ENCODE measurements at regions not wholly inside any gene's neighbourhood (a gene's known extent, or its start where the extent isn't known, plus 50 kb on each side); places are given as distances from the start of the nearest gene placed in this dataset.

DNA sequence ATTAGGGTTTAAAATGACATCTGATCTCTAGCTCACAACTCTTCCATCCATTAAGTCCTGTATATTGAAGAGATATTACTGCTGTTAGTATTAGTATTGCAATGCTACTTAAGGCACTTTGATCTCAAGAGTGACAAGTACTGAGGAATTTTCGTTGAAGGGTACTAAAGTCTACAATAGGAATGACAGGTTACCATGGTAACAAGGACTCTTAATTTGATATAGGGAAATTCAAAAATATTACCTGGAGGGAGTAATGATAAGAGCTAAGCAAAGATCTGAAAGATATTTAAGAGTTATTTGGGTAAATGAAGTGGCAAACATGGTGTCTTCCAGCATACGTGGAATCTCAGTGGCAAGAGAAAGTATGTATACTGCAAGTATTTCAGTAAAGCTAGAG lies 518.0 kb upstream of the SLC35B3 start:
- TF ChIP-seq, protein P1, sequence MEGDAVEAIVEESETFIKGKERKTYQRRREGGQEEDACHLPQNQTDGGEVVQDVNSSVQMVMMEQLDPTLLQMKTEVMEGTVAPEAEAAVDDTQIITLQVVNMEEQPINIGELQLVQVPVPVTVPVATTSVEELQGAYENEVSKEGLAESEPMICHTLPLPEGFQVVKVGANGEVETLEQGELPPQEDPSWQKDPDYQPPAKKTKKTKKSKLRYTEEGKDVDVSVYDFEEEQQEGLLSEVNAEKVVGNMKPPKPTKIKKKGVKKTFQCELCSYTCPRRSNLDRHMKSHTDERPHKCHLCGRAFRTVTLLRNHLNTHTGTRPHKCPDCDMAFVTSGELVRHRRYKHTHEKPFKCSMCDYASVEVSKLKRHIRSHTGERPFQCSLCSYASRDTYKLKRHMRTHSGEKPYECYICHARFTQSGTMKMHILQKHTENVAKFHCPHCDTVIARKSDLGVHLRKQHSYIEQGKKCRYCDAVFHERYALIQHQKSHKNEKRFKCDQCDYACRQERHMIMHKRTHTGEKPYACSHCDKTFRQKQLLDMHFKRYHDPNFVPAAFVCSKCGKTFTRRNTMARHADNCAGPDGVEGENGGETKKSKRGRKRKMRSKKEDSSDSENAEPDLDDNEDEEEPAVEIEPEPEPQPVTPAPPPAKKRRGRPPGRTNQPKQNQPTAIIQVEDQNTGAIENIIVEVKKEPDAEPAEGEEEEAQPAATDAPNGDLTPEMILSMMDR (IDR thresholded peaks at IDR 0.05; ENCODE audit: unreplicated experiment in 3 of 3), result no peak
- no peaks in the 10 kb centered on the region for H3K36me3 Mint-ChIP-seq (ENCODE audit: low read depth)
- H3K27ac Mint-ChIP-seq, result no peak overlapping the region
- no peaks in the 10 kb centered on the region for H3K4me1 Mint-ChIP-seq
- H3K27me3 Mint-ChIP-seq (ENCODE audit: low read depth), result no peaks in the 10 kb centered on the region
- no peak overlapping the region for H3K4me3 Mint-ChIP-seq
- no peaks in the 10 kb centered on the region for H3K9me3 Mint-ChIP-seq

DNA sequence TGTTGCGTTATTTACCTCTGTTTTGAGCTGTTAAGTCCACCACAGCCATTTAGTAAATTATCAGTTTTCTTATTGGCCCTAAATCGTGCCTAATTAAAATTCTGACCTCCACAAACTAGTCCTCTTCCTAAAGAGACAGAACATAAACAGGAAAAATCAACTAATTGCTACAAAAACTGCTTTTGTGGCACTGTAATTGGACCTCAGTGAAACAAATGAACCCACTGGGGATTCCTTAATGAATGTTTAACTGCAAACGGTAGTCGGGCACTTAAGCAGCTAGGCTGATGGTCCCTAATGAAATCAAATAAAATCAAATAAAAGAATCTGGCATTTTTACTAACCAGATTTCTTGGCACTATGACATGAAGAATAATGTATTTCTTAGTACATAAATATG lies 513.4 kb upstream of the SLC35B3 start:
- H3K27me3 Mint-ChIP-seq (ENCODE audit: low read depth), result no peaks in the 10 kb centered on the region
- H3K9me3 Mint-ChIP-seq, result no peaks in the 10 kb centered on the region
- no peak overlapping the region for H3K27ac Mint-ChIP-seq
- TF ChIP-seq, protein P1 (IDR thresholded peaks at IDR 0.05; ENCODE audit: unreplicated experiment in 3 of 3), result no peak
- H3K36me3 Mint-ChIP-seq (ENCODE audit: low read depth), result no peaks in the 10 kb centered on the region
- no peaks in the 10 kb centered on the region for H3K4me1 Mint-ChIP-seq
- H3K4me3 Mint-ChIP-seq, result no peak overlapping the region

DNA sequence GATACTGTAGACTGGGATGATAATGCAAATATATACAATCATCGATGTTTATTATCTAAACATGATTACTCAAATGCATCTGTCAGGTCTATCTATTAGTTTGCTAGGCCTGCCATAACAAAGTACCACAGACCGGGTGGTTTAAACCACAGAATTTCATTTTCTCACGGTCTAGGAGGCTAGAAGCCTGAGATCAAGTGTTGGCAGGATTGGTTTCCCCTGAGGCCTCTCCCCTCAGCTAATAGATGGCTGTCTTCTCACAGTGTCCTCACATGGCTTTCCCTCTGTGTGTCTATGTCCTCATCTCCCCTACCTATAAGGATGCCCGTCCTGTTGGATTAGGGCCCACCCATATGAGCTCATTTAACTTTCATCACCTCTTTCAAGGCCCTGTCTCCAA lies 512.6 kb upstream of the SLC35B3 start:
- H3K4me1 Mint-ChIP-seq, result no peaks in the 10 kb centered on the region
- no peak overlapping the region for H3K4me3 Mint-ChIP-seq
- no peaks in the 10 kb centered on the region for H3K27me3 Mint-ChIP-seq (ENCODE audit: low read depth)
- H3K36me3 Mint-ChIP-seq (ENCODE audit: low read depth), result no peaks in the 10 kb centered on the region
- no peaks in the 10 kb centered on the region for H3K9me3 Mint-ChIP-seq
- TF ChIP-seq, protein P1 (IDR thresholded peaks at IDR 0.05; ENCODE audit: unreplicated experiment in 3 of 3), result no peak
- no peak overlapping the region for H3K27ac Mint-ChIP-seq

DNA sequence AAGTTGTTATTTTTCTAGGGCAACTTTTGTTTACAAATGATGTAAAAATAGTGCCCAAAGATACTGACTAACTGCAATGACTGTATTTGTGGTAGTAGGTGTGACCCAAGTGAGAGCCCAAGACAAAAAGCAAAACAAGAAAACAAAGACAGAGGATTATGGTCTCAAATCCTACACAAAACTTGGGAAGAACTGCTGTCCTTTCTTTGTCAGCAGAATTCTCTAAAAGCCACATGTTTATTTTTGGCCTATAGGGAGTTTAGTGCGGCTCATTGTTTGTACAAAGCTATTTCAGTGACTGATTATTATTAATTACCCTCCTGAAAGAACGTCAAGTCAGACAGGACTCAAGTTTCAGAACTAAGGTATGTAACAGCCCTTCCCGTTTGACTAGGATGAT lies 509.2 kb upstream of the SLC35B3 start:
- Mint-ChIP-seq H3K4me3 (no peak overlapping the region), H3K27me3 (ENCODE audit: low read depth) (no peaks in the 10 kb centered on the region), H3K9me3 (no peaks in the 10 kb centered on the region), H3K4me1 (peaks cover 13% of the 10 kb centered on the region), H3K36me3 (ENCODE audit: low read depth) (no peaks in the 10 kb centered on the region), H3K27ac (no peak overlapping the region)
- TF ChIP-seq, protein P1 (IDR thresholded peaks at IDR 0.05; ENCODE audit: unreplicated experiment in 3 of 3), result no peak

DNA sequence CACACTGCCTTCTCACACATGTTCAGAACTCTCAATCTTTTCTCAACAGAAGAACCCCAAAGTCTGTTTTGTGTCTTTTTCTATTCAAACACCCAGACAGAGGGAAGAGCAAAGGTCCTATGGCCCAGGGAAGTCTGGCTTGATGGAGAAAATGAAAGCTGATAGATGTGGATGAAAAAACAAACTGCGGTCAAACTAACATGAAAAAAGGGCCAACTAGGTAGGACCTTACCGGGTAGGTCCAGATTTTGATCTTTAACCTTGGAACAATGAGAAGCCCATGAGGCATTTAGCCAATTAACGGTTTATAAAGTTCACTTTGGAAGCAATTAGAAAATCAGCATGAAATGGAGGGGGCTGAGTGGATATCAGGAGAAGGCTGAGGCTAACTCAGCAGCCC lies 507.7 kb upstream of the SLC35B3 start:
- Mint-ChIP-seq H3K27ac (no peak overlapping the region), H3K36me3 (ENCODE audit: low read depth) (no peaks in the 10 kb centered on the region), H3K4me1 (peaks cover 14% of the 10 kb centered on the region), H3K27me3 (ENCODE audit: low read depth) (no peaks in the 10 kb centered on the region), H3K4me3 (no peak overlapping the region), H3K9me3 (no peaks in the 10 kb centered on the region)
- TF ChIP-seq, protein P1 (IDR thresholded peaks at IDR 0.05; ENCODE audit: unreplicated experiment in 3 of 3), result no peak

DNA sequence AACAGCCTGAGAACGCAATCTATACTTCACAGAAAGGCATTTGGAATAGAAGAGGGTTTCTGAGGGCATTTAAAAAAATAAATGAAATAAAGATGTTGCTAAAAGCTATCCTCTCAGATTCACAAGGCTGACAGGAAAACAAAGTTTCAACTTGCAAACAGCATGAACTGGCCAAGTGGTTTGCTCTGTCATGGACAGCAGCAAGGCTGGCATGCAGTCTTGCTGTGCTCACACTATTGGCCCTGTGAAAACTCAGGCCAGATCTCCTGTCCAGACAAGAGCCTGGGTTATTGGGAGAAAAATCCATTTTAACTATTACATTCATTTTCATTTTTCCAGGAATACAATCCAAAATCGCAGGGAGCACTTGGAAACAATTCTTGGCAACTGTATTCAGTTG lies 506.2 kb upstream of the SLC35B3 start:
- Mint-ChIP-seq H3K27ac (no peak overlapping the region), H3K9me3 (no peaks in the 10 kb centered on the region), H3K4me3 (no peak overlapping the region), H3K36me3 (ENCODE audit: low read depth) (no peaks in the 10 kb centered on the region), H3K4me1 (peaks cover 14% of the 10 kb centered on the region), H3K27me3 (ENCODE audit: low read depth) (no peaks in the 10 kb centered on the region)
- TF ChIP-seq, protein P1 (IDR thresholded peaks at IDR 0.05; ENCODE audit: unreplicated experiment in 3 of 3), result no peak

All from nephron (organoid).